Endodermal cell (in vitro differentiated cells): ENCODE measurements at regions not wholly inside any gene's neighbourhood (a gene's known extent, or its start where the extent isn't known, plus 50 kb on each side); places are given as distances from the start of the nearest gene placed in this dataset.

Experiments
- DNase-seq: peaks from one replicate; pipeline ENCODE4 v3.0.0-alpha.2; 2017
- H3K27ac ChIP-seq: 2 replicates; pipeline ENCODE4 v1.5.1; 2013; ENCODE audit warnings: mild to moderate bottlenecking, low read depth, low read length, moderate library complexity
- H3K27me3 ChIP-seq: 2 replicates; pipeline ENCODE4 v1.6.1; 2013; ENCODE audit warnings: mild to moderate bottlenecking, low read length, moderate library complexity; ENCODE audit not compliant: insufficient read depth, control insufficient read depth, poor library complexity, severe bottlenecking
- H3K36me3 ChIP-seq: 2 replicates; pipeline ENCODE4 v1.7.0; 2013; ENCODE audit warnings: mild to moderate bottlenecking, low read length, moderate library complexity; ENCODE audit not compliant: control insufficient read depth, insufficient read depth
- H3K4me1 ChIP-seq: one replicate; pipeline ENCODE4 v1.7.0; 2013; ENCODE audit warnings: low read length; ENCODE audit not compliant: control insufficient read depth, insufficient read depth
- H3K4me3 ChIP-seq: 2 replicates; pipeline ENCODE4 v1.5.1; 2013; ENCODE audit warnings: mild to moderate bottlenecking, low read length, moderate library complexity
- H3K9ac ChIP-seq: 2 replicates; pipeline ENCODE4 v1.6.1; 2013; ENCODE audit warnings: mild to moderate bottlenecking, low read length, moderate library complexity; ENCODE audit not compliant: poor library complexity, severe bottlenecking; ENCODE audit errors: extremely low read depth
- H3K9me3 ChIP-seq: 2 replicates; pipeline ENCODE4 v1.6.1; 2013; ENCODE audit warnings: mild to moderate bottlenecking, low read length, moderate library complexity; ENCODE audit not compliant: control insufficient read depth
- H3K27ac Mint-ChIP-seq: 2 replicates; pipeline ENCODE4 v1.8.0; 2020; ENCODE audit warnings: mixed read lengths
- H3K27me3 Mint-ChIP-seq: 2 replicates; pipeline ENCODE4 v1.8.0; 2021; ENCODE audit warnings: mild to moderate bottlenecking, mixed read lengths; ENCODE audit not compliant: insufficient read depth
- H3K36me3 Mint-ChIP-seq: 2 replicates; pipeline ENCODE4 v1.8.0; 2020; ENCODE audit warnings: low read depth, mixed read lengths
- H3K4me1 Mint-ChIP-seq: 2 replicates; pipeline ENCODE4 v1.8.0; 2020; ENCODE audit warnings: mixed read lengths
- H3K4me3 Mint-ChIP-seq: 2 replicates; pipeline ENCODE4 v1.8.0; 2020; ENCODE audit warnings: mild to moderate bottlenecking, moderate library complexity, mixed read lengths
- H3K9me3 Mint-ChIP-seq: 2 replicates; pipeline ENCODE4 v1.8.0; 2020; ENCODE audit warnings: mild to moderate bottlenecking, mixed read lengths
- CTCF ChIP-seq: fragments of 200-600 bp; sonication (generic); conservative IDR thresholded peaks from 2 replicates; pipeline ENCODE4 v1.5.0; 2021; ENCODE audit warnings: antibody characterized with exemption, mild to moderate bottlenecking
- WGBS, 2 experiments: methylation state at CpG; one replicate each; pipeline versions ENCODE4 v1.1.5 to v1.1.7; 2013; ENCODE audit warnings: missing lambda C conversion rate in 2 of 2, mixed read lengths in 1 of 2; ENCODE audit not compliant: insufficient coverage in 1 of 2, insufficient read length in 1 of 2; 5-methylcytosine and 5-hydroxymethylcytosine counted together

- H3K9me3 ChIP-seq, result no peaks in the 10 kb centered on the region
- no peak overlapping the region for H3K9ac ChIP-seq
Observed at GRCh38 chr2:144798989-144799388, 279.1 kb upstream of the ZEB2 start.

GRCh38 chr2:144798034-144798433, 278.1 kb upstream of the ZEB2 start:
- no peaks in the 10 kb centered on the region for H3K27me3 ChIP-seq
- no peak overlapping the region for H3K4me3 Mint-ChIP-seq
- no peaks in the 10 kb centered on the region for H3K9me3 ChIP-seq
- H3K4me1 ChIP-seq, result no peaks in the 10 kb centered on the region
- peaks cover 8% of the 10 kb centered on the region for H3K4me1 Mint-ChIP-seq
- WGBS, 2 experiments, result 91 to 96% methylated on average over 2 of the region's 2 CpGs
- H3K27ac Mint-ChIP-seq, result no peak overlapping the region
- H3K36me3 Mint-ChIP-seq, result no peaks in the 10 kb centered on the region
- H3K27me3 Mint-ChIP-seq, result no peaks in the 10 kb centered on the region
- H3K4me3 ChIP-seq, result no peak overlapping the region
- DNase-seq, result no peak
- H3K27ac ChIP-seq, result no peak overlapping the region
- TF ChIP-seq CTCF, result no peak
- H3K9ac ChIP-seq, result no peak overlapping the region
- H3K9me3 Mint-ChIP-seq, result no peaks in the 10 kb centered on the region
- no peaks in the 10 kb centered on the region for H3K36me3 ChIP-seq

More at GRCh38 chr2:144798989-144799388, 279.1 kb upstream of the ZEB2 start:
- H3K27ac Mint-ChIP-seq, result no peak overlapping the region
- no peak overlapping the region for H3K4me3 Mint-ChIP-seq
- 83 to 94% methylated on average over 1 to 3 of the region's 3 CpGs for WGBS, 2 experiments
- Histone ChIP-seq H3K36me3 (no peaks in the 10 kb centered on the region), H3K27ac (no peak overlapping the region), H3K4me1 (no peaks in the 10 kb centered on the region), H3K4me3 (no peak overlapping the region), H3K27me3 (no peaks in the 10 kb centered on the region)
- no peak for DNase-seq
- H3K4me1 Mint-ChIP-seq, result peaks cover 9% of the 10 kb centered on the region
- no peaks in the 10 kb centered on the region for H3K36me3 Mint-ChIP-seq
- no peaks in the 10 kb centered on the region for H3K9me3 Mint-ChIP-seq
- H3K27me3 Mint-ChIP-seq, result no peaks in the 10 kb centered on the region
- no peak for TF ChIP-seq CTCF

- Histone ChIP-seq H3K9me3 (no peaks in the 10 kb centered on the region), H3K27ac (no peak overlapping the region), H3K9ac (no peak overlapping the region), H3K4me1 (no peaks in the 10 kb centered on the region), H3K4me3 (no peak overlapping the region), H3K27me3 (no peaks in the 10 kb centered on the region), H3K36me3 (no peaks in the 10 kb centered on the region)
- no peak for TF ChIP-seq CTCF
- WGBS, 2 experiments, result 93 to 100% methylated on average over 3 of the region's 3 CpGs
- Mint-ChIP-seq H3K36me3 (no peaks in the 10 kb centered on the region), H3K27me3 (no peaks in the 10 kb centered on the region), H3K27ac (no peak overlapping the region), H3K9me3 (no peaks in the 10 kb centered on the region), H3K4me3 (no peak overlapping the region), H3K4me1 (peaks cover 8% of the 10 kb centered on the region)
- no peak for DNase-seq
Observed at GRCh38 chr2:144796936-144797335, 277.0 kb upstream of the ZEB2 start.
